GM13977 (cell line): ENCODE measurements at regions not wholly inside any gene's neighbourhood (a gene's known extent, or its start where the extent isn't known, plus 50 kb on each side); places are given as distances from the start of the nearest gene placed in this dataset.

Experiments used
- DNase-seq: peaks from one replicate; pipeline ENCODE4 v3.0.0; 2012; ENCODE audit warnings: low spot score
- in situ Hi-C: fragments of 300-500 bp; cut with MboI; formaldehyde crosslinking; loops from one replicate; pipeline ENCODE4 v1.12.0; 2022; ENCODE audit warnings: low sequenced_read_pairs, low pct_unique_long_range_greater_than_20kb, mixed read lengths, inconsistent platforms; ENCODE audit not compliant: unreplicated experiment
- TF ChIP-seq, protein P1 (sequence below): IDR thresholded peaks from 2 replicates; pipeline ENCODE4 v1.5.1; 2012; ENCODE audit warnings: mild to moderate bottlenecking, control low read depth; ENCODE audit not compliant: insufficient read depth; ENCODE audit errors: extremely low read depth, missing control alignments

DNA sequence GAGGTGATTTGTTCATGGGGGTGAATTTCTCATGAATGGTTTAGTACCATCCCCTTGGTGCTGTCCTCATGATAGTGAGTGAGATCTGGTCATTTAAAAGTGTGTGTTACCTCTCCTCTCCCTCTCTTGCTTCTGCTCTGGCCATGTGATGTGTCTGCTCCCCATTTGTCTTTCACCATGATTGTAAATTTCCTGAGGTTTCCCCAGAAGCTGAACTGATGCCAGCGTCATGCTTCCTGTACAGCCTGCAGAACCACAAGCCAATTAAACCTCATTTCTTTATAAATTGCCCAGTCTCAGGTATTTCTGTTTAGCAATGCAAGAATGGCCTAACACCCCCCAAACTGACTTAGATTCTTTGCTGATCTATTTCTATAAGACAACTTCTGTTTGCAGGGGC lies 249.4 kb upstream of the B3GALT2 start:
- in situ Hi-C loops = no loop called here
- TF ChIP-seq, protein P1, sequence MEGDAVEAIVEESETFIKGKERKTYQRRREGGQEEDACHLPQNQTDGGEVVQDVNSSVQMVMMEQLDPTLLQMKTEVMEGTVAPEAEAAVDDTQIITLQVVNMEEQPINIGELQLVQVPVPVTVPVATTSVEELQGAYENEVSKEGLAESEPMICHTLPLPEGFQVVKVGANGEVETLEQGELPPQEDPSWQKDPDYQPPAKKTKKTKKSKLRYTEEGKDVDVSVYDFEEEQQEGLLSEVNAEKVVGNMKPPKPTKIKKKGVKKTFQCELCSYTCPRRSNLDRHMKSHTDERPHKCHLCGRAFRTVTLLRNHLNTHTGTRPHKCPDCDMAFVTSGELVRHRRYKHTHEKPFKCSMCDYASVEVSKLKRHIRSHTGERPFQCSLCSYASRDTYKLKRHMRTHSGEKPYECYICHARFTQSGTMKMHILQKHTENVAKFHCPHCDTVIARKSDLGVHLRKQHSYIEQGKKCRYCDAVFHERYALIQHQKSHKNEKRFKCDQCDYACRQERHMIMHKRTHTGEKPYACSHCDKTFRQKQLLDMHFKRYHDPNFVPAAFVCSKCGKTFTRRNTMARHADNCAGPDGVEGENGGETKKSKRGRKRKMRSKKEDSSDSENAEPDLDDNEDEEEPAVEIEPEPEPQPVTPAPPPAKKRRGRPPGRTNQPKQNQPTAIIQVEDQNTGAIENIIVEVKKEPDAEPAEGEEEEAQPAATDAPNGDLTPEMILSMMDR = no peak
- DNase-seq = no peak

DNA sequence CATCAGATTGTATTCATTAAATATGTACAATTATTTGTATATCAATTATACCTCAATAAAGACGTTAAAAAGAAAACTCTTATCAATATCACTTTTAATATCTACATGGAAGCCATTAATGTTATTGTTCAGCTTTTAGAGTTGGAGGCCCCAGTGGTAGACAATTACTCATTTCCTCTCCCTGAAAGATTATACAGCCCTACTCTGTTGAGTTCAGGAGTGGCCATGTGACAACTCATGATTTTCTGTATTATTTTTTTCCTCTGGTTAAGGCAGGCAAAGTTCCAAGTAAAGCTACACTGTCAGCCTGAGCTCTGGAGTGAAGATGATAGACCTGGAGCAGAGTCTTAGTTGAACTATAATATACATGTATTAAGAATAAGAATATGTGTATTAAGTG lies 247.9 kb upstream of the B3GALT2 start:
- TF ChIP-seq, protein P1 = no peak
- no peak for DNase-seq
- in situ Hi-C loops = no loop called here

DNA sequence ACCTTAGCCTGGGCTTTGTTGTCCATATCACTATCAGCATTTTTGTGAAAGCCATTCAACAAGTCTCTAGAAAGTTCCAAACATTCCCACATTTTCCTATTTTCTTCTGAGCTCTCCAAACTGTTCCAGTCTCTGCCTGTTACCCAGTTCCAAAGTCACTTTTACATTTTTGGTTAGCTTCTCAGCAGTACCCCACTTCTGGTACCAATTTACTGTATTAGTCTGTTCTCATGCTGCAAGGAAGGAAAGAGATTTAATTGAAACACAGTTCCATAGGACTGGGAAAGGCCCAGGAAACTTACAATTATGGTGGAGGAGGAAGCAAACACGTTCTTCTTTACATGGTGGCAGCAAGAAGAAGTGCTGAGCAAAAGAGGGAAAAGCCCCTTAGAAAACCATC lies 247.2 kb upstream of the B3GALT2 start:
- in situ Hi-C loops = no loop called here
- no peak for DNase-seq
- TF ChIP-seq, protein P1 = no peak

DNA sequence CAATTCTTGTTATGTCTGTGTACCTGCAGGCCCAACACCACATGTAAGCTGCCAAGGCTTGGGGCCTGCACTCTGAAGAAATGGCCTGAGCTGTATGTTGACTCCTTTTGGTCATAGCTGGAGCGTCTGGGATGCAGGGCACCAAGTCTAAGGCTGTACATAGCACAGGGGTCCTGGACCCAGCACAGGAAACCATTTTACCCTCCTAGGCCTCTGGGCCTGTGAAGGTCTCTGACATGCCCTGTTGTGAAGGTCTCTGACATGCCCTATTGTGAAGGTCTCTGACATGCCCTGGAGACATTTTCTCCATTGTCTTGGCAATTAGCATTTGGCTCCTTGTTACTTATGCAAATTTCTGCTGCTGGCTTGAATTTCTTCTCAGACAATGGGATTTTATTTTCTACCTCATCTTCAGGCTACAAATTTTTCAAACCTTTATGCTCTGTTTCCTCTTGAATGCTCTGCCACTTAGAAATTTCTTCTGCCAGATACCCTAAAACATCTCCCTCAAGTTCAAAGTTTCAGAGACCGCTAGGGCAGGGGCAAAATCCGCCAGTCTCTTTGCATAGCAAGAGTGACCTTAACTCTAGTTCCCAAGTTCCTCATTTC lies 246.7 kb upstream of the B3GALT2 start:
- in situ Hi-C loops = no loop called here
- DNase-seq = no peak
- TF ChIP-seq, protein P1 = no peak

DNA sequence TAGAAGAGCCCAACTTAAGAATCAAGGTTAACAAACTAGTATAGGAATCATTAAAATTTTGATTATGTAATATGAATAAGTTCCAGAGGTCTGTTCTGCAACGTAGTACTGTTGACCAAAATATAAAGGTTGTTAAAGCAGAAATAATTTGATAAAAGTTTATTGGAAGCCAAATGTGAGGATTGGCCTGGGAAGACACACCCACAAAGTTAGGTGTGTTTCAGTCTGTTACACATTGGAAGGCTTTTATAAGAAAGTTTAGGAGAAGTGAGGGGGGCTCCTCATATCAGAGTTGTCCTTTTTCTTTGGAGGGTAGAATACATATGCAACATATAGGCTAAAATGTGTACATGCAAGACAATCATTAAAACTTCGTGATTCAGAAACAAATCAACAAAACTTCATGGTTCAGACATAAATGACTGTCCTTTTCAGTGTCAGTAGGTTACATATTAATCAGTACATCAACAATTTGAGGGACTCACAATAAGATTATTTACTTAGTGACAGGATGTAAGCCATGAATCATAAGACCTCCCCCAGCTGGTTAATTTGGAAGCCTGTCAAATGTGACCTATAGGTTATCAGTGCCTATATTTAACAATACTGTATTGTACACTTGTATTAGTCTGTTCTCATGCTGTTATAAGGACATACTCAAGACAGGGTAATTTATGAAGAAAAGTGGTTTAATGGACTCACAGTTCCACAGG lies 245.0 kb upstream of the B3GALT2 start:
- TF ChIP-seq, protein P1 = no peak
- DNase-seq = no peak
- in situ Hi-C loops = no loop called here

DNA sequence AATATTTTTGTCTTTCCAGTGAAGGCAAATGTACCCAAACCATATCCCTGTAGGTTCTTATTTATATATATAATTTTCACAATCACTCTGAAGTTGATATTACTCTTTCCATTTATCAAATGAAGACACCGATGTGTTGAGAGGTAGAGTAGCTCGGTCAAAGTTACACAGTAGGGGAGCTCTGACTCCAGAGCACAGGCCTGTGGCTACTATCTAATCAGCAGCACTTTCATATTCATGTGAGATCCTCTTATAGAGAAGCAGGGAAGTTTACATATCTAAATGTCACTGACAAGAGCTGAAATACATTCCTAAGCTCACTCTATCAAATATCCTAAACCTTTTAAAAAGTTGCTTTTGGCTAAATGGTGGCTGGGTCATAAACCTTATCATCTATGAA lies 241.1 kb upstream of the B3GALT2 start:
- in situ Hi-C loops = no loop called here
- no peak for DNase-seq
- TF ChIP-seq, protein P1 = no peak
